GM21529 (cell line): ENCODE measurements at regions not wholly inside any gene's neighbourhood (a gene's known extent, or its start where the extent isn't known, plus 50 kb on each side); places are given as distances from the start of the nearest gene placed in this dataset.

Experiments used
- ATAC-seq: cut with Tn5 transposase; IDR thresholded peaks from one replicate; pipeline ENCODE4 v1.9.1; 2021; ENCODE audit not compliant: unreplicated experiment

DNA sequence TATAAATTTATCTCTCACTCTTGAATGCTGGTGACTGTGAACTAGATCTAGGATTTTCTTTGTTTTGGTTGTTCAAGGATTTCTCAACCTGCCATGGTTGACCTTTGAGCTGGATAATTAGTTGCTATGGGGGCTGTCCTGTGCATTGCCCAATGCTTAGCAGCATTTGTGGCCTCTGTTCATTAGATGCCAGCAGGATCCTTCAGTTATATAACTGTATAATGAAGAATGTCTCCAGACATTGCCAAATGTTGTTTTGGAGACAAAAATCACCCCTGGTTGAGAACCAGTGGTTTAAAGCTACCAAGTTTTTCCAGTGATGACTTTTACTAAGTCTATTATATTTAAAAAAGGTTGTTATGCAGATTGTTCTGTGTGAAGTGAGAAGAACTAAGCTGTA lies 147.9 kb upstream of the STXBP6 start:
- ATAC-seq, result no peak

DNA sequence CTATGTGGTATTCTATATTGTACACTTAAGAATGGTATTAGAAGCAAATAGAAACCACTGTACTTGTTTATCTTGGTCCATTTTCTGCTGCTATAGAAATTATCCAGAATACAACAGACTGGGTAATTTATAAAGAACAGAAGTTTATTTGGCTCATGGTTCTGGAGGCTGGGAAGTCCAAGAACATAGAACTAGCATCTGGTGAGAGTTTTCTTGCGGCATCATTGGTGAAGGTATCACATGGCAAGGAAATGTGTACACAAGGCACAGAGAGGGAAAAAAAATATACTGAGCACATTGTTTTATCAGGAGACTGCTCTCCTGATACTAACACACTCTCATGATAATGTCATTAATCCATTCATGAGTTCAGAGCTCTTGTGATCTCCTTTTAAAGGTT lies 130.3 kb upstream of the STXBP6 start:
- no peak for ATAC-seq

DNA sequence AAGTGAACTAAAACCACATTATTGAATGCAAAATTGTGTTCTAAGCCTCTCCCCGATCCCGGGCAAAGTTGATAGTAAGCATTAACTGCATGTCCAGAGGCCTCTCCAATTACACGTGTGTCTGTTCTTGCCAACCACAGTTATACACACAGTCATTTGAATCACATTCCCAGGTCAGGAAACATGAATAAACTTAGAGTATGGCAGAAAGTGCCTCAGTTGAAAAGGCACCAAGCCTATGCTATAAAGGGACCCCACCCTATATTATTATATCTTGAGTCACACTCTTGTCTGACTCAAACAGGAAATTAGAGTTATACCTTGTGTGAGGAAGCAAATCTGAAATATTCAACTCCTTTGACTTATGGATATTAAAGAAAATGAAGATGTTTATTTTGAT lies 128.3 kb upstream of the STXBP6 start:
- ATAC-seq, result no peak

DNA sequence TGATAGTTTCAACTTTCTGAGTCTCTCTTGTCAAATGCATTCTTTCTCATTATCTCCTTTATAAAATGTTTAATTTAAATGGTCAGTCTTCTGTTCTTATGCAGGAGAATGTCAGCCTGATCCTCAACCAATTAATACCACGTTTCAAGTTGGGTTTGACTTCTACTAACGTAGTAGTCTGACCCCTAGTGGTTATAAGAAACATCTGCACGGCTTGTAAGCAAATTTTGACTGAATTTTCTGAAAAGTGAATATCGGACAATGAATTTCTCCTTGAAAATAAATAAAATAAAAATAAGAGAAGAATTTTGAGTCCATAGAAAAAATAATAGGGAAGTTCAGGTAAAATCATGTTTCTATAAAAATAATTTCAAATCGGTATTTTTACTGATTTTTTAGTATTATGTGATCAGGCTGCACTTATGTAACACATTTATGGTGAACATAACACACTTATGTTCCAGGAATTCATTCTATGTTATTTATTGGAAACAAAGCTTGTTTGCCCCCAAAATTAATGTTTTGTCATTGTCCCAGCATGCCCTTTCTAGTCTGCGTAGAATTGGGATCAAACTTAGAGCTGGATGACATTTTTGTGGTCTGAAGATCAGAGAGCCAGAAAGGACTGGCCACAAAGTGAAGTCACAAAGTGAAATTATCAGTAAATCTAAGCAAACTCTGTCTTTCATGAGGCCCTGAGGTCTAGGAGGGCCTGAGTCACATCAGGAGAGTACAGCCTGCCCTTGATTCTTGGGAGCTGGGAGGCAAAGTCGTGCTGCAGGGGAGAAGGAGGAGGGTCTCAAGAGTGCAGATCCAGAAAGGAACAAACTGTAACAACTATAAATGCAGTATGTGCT lies 101.2 kb upstream of the STXBP6 start:
- ATAC-seq, result peak; percentile 51

DNA sequence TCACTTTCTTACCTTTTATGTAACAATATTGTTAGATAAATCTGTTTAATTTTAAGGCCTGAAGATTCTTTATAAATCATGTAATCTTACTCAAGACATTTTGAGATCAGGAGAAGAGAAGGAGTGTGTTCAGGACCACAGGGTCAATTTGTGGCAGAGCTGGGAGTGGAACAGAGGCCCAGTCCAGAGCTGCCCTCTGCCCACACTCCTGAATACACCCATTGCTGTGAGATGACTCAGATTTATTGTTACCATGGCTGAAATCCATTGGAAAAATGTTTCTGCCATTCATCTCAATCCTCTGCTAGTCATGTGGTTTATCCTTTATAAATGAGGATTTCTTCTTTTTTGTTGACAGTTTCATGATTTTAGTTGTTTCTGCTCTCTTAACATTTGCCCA lies 100.5 kb upstream of the STXBP6 start:
- ATAC-seq, result no peak

DNA sequence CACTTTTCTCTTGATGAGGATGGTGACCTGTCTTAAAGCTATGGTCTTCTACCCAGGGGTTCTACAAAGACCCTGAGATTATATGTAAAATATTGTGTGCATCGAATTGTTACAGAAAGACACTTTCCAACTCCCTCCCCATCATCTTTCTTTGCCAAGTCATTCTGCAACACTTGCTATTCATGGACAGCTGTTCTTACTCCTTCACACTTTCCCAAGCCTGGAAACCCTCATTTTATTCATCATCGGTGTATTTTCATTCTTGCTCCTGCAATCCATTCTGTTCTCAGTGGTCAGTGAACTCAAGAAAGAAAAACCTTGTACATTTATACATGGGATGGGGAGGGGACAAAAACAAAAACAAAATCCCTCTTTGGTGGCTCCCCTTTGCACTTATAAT lies 90.5 kb upstream of the STXBP6 start:
- ATAC-seq, result no peak

DNA sequence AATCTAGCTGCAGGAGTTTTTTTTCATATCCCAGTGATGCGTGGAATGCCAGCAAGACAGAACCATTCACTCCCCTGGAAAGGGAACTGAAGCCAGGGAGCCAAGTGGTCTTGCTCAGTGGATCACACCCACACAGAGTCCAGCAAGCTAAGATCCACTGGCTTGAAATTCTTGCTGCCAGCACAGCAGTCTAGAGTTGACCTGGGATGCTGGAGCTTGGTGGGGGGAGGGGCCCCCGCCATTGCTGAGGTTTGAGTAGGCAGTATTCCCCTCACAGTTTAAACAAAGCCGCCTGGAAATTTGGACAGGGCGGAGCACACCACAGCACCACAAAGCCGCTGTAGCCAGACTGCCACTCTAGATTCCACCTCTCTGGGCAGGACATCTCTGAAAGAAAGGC lies 86.9 kb upstream of the STXBP6 start:
- no peak for ATAC-seq

DNA sequence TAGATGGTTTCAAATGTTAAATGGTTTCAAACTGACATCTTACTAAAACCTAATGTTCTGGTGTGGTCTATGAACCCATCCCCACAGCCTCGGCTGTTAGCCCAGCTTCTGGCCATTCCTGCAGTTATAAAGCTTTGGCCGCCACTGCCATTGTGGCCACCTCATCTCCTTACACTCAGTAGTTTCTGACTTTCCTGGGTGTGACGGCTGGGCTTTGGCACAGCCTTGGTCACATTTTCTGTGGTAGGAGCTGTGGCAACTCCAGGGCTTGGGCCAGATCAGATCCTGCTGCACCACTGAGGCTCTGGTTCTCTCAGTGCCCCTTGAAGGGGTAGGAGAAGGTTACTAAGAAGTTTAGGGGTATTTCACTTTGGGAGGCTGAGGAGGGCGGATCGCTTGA lies 84.2 kb upstream of the STXBP6 start:
- ATAC-seq, result no peak

DNA sequence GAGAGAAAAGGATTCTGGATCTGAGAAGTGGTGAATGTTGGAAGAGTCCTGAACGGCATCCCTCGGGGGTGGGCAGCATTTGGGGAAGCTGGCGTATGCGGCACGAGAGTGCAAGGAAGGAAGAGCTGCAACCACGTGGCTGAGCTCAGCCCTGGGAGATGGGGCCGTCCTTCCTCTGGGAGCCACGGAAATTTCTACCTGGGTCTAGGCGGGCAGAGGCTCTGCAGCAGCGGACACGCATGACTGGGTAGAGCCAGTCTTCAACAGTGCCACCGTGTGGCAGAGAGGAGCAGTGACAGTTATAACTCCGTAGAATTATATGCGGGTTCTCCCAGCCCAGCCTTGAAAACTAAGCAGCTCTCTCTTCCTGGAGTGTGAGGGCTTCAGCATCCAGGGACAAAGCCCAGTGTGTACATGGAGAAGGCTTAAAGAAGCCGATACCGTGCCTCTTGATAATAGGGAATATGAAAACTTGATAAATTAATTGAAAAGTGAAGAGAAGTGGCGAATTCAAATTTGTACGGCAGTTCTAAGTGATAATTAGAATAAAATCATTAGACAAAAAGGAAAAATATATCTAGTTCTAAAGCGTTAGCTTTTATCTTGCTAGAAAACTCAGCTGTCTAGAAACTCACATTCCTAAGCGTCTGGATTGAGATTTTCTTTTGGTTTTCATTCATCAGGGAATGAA lies 82.9 kb upstream of the STXBP6 start:
- ATAC-seq, result peak; percentile 87

DNA sequence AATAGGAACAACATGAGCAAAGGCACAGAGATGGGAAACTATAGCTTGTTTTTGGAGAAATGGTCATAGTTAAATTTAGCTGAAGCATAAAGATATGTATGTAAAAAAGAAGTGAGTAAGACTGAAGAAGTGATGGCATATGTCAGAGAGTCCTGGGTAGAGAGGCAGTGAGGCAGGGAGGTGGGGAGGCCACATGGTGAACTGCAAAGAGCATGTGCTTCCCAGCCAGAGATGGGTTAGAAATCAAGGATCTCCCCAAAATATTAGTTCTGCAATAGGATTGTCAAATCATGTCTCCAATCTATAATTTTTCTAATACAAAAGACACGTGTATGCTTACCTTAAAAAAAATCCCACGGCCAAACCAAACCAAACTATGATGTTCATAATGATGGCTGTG lies 82.1 kb upstream of the STXBP6 start:
- no peak for ATAC-seq

DNA sequence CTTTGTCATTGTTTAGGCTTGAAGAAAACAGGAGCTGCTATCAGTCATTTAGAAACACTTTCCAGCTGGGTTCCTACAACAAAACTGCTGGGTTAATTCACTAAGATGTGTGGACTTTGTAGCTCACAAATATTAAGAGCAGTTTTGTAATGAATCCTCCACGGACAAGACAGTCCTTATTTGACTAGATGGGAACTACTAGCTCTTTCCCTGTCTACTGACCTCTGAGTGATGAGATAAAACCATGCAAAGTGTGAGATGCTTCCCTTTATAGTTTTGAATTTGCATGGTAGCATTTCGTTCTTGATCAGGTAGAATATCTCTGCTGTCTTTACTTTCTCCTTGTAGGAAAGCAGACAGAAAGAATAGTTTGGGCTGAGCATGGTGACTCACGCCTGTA lies 72.9 kb upstream of the STXBP6 start:
- no peak for ATAC-seq

DNA sequence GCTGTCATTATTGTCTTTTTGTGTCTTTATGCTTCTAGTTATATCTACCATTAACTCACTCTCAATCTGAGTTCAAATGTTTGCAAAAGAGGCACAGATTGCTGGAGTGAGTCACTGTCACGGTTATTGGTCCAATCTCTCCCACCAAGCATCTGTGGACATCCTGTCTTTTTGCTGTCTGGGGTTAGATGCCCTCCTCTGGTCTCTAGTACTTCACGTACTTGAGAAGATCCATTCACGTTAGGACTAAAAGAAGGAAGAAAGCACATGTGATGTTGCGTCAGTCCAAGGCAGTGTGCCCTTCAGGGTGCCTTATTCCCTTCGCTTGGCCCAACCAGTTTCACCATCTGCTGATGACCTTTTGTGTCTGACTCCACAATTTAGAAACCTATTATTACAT lies 72.3 kb upstream of the STXBP6 start:
- no peak for ATAC-seq

DNA sequence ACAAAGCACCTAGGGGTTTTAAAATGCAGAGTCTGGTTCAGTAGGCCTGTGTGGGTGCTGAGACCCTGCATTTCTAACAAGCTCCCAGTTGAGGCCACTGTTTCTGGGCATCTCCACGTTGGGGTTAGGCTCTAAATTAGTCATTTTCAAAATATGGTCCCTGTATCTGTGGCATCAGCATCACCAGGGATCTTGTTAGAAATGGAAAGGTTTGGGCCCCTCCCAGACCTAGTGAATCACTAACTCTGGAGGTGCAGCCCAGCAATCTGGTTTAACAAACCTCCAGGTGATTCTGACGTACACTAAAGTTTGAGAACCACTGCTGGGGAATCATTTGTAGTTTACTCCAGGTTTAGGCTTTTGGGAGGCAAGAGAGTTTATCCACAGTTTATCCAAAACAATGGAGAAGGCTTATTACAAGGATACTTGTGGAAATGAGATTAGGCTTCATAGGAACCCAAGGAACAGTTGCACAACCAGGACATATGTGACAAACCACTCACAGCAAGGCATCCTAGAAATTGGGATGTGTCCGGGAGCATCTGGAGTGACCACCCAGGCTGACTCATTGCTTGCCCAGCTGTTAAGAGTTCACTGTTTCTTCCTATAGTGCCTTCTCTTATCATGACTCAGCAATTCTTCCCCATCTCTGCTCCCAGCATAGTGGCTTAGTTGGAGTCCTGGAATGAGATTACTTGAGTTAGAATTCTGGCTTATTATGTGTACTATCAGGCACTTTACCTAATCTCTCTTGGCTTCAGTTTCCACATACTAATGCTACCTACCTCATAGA lies 71.6 kb upstream of the STXBP6 start:
- ATAC-seq, result no peak

DNA sequence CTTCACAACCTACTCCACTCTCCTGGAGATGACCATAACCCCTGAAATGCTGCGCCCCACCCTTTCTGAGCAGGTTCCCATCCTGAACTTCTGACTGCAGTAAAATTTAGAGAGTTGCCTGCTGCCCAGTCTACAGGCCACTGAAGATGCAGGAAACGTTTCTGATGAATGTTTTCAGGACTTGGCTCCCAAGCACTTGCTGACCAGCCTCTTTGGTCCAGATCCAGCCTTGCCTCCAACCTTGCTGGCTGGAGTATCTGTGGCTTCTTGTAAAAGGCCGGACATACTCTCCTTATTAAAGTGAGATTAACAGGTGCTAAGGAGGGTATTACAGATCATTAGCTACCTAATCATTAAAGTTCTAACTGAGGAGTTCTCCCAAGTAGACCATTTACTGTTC lies 70.3 kb upstream of the STXBP6 start:
- ATAC-seq, result no peak

DNA sequence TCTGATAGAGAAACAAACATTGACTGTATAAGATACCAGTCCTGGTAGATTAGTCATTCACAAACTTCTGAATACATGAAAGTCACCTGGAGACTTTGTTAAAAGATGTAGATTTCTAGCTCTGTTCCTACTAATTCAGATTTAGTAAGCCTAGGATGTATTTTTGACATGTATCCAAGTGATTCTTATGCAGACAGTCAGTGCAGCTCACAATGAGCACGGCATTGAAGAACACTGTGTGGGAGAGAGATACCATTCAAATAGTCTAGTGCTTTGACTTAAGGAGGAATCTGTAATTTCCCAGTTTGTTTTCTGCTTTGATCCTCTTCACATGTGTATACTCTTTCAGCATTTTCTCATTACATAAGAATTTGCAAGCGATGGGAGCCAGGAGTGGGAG lies 68.7 kb upstream of the STXBP6 start:
- no peak for ATAC-seq

DNA sequence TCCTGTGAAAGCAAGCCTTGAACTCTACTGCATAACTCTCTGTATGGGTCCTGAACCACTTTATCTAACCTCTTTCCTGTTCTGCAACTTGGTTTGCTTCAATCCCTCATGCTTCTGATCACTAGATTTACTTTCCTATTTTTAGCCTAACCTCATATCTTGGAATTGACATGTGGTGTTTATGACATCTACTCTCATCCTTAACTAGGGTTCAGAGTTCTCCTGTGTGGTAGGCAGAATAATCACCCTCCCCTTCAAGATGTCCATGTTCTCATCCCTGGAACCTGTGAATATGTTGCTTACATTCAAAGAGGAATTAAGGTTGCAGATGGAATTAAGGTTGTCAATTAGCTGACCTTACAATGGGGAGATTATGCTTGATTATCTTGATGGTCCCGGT lies 67.4 kb upstream of the STXBP6 start:
- ATAC-seq, result no peak

DNA sequence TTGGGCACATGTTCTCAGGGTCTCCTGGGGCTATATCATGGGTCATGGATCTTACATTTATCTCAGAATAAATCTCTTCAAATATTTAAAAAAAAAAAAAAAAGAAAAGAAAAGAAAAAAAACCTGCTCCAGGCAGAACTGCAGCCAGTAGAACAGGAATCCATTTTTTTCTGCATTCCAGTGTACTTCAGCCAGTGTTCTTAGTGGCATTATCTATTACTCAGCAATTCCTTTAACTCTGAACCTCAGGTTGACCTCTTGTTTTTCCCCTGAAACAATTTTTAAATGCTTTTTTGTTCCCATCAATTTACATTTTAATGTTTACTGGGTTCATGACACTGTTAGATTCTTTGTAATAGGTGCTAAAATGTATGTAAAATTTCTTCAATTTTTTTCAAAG lies 66.7 kb upstream of the STXBP6 start:
- no peak for ATAC-seq

DNA sequence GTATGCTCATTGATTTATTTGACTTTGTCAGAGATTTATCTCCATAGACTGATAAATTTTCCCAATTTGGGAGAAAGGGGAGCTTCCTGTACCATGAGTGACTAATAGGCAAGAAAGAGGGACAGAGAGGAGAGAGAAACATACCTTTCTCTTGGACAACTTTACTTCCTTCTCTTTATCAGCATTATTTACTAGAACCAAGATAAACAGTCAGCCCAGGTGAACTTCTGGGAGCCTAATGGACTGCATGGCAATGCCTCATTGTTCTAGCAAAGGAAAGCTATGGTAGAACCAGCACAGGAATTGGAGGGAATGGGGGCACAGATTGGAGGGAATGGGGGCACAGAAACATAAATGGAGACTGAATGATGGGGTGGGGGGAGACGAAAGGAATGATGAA lies 63.4 kb upstream of the STXBP6 start:
- ATAC-seq, result no peak

DNA sequence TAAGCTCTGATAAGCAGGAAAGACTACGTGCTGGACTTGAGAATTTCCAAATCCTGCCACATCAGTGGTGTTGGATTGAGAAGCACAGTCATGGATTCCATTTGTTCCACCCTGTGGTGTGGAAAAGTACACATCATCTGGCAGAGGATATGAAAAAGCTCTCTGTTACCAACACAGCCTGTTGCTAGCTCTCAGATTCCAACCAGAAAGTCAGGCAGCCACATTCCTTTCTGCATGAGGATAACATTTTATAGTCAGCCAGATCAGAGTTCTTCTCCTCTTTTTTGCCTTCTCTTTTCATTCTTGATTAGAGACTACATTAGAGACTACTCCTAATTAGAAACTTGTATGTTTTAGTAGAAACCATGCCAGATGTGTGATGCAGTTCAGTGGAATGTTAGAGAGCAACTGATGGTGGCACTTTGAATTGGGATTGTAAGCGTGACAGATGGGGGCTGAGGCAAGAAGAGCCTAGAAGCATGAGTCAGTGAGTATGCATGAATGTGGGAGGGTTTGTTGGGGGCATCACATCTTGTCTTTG lies 61.2 kb upstream of the STXBP6 start:
- no peak for ATAC-seq

DNA sequence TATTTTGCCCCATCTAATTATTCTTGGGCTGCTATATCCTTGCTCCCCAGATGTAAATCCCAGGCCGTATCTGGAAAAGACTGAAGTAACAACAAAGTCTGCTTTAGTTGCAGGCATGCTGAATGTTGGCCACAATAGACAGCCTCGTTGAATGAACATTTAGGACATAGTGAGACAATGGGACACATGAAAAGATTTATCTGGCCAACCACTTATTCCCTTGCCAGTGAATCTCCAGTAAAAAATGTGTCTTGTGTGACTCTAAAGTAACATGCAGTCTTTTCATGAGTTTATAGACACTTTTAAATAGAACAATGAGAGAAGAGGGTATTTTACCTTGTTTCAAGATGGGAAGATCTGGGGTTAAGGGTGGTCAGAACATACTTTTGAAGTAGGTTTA lies 60.2 kb upstream of the STXBP6 start:
- ATAC-seq, result no peak

DNA sequence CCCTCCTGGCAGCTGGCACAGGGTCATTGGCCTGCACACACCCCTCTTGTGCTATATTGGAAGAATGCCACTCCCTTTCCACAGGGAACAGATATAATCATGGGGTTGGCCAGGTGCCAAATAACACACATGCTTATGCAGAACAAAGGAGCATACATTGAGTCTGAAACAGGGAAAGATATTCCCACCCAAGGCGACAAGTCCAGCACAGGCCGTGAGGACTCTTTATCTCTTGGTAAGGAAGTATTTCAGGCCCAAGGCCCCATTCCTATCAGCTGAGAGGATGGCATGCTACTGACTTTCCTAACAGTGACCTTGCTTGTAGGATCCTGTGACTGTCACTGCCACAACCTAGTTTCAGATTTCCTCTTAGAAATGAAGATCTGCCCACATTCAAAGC lies 59.0 kb upstream of the STXBP6 start:
- no peak for ATAC-seq

DNA sequence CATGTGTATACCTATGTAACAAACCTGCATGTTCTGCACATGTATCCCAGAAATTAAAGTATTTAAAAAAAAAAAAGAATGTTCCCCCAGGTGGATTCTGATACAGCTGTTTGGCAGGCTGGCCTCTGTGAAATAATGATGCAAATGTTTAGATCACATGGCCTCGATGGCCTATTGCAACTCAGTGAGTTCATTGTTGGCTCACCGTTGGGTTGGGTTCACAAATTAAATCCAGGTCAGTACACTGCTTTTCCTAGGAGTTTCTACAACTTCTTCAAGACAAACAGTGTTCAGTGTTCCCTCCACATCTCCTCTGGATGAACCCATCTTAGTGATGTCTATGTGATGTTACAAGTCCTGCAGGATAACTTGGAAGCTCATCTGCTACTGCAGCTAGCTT lies 58.3 kb upstream of the STXBP6 start:
- no peak for ATAC-seq
